ENCODE measurements at regions not wholly inside any gene's neighbourhood (a gene's known extent, or its start where the extent isn't known, plus 50 kb on each side); places are given as distances from the start of the nearest gene placed in this dataset.

DNA sequence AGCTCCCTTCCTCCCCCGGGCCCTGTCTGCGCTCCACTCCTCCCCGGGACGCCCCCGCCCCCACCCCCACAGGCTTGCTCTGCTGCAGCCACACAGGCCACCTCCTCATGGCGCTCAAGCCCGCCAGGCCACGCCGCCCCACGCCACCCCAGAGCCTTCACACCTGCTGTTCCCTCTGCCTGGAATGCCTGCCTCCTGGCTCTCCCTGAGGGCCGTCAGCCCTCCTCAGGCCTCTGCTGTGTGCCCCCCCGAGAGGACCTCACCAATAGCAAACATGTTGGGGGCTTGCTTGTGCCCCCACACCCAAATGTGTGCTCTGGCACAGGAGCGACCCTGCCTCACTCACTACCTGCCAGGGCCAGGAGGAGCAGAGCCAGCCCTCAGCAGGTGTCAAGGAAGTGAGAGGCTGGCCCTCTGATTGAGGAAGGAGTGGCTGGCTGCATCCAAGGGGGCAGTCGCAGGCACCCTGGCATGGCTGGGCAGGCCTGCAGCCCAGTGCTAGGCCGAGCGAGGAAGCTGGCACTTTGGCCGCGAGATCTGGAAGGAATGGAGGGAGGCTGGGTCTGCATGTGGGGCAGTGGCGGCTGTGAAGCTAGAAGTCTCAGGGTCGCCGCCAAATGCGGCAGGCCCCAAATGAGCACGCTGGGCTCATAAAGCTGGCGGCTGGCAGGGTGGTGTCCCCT is 86.5 kb downstream of the INHBB start:
- TF ChIP-seq ZNF496 (CRISPR knock-in tag; IDR thresholded peaks at IDR 0.05; ENCODE audit: insufficient replicate concordance) (no peak), SOX13 (IDR thresholded peaks at IDR 0.05) (no peak), SOX13 (CRISPR knock-in tag; conservative IDR thresholded peaks at IDR 0.05 in 1 of 2, IDR thresholded peaks at IDR 0.05 in 1 of 2) (no peak), ZNF512 (CRISPR knock-in tag; IDR thresholded peaks at IDR 0.05) (no peak), KDM1A (CRISPR knock-in tag; IDR thresholded peaks at IDR 0.05) (no peak), PRDM10 (CRISPR knock-in tag; IDR thresholded peaks at IDR 0.05; ENCODE audit: low read depth) (no peak), FOSL1 (CRISPR knock-in tag; IDR thresholded peaks at IDR 0.05; ENCODE audit: borderline replicate concordance) (no peak), SNAPC2 (CRISPR knock-in tag; IDR thresholded peaks at IDR 0.05) (no peak), RARG (CRISPR knock-in tag; IDR thresholded peaks at IDR 0.05; ENCODE audit: low read depth) (no peak), POLR2A (IDR thresholded peaks at IDR 0.05; ENCODE audit: insufficient read depth in 1 of 2, low read depth in 2 of 2, low read length in 2 of 2) (no peak), ETV5 (CRISPR knock-in tag; IDR thresholded peaks at IDR 0.05; ENCODE audit: borderline replicate concordance) (no peak), SP140L (CRISPR knock-in tag; IDR thresholded peaks at IDR 0.05; ENCODE audit: borderline replicate concordance) (no peak), SMAD3 (CRISPR knock-in tag; IDR thresholded peaks at IDR 0.05) (no peak), TBL1XR1 (IDR thresholded peaks at IDR 0.05; ENCODE audit: borderline replicate concordance, low read length, partially characterized antibody) (no peak), NR1H2 (CRISPR knock-in tag; IDR thresholded peaks at IDR 0.05; ENCODE audit: borderline replicate concordance, low read depth) (no peak)
